ENCODE measurements at regions not wholly inside any gene's neighbourhood (a gene's known extent, or its start where the extent isn't known, plus 50 kb on each side); places are given as distances from the start of the nearest gene placed in this dataset.
A peak's percentile ranks its signal among the peaks of the same experiment; 100 is the strongest.

- peak in 25 of 56 donors; percentile 0 to 54 (median 9) for DNase-seq
Measured at GRCh38 chr16:6682142-6682811, 650.4 kb upstream of the RBFOX1 start.

GRCh38 chr16:6678586-6678985, 654.1 kb upstream of the RBFOX1 start:
- no peak for DNase-seq

DNA sequence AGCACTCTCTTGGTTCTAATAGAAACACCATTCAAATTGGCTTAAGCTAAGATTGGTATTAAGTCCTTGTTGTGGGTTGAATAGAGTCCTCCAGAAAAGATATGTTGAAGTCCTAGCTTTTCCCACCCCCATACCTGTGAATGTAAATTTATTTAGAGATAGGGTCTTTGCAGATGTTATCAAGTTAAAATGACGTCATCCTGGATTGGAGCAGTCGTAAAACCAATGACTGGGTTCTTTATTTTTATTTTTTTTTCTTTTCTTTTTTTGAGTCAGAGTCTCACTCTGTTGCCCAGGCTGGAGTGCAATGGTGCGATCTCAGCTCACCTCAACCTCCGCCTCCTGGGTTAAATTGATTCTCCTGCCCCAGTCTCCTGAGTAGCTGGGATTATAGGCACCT, 658.6 kb upstream of the RBFOX1 start:
- DNase-seq: no peak

DNA sequence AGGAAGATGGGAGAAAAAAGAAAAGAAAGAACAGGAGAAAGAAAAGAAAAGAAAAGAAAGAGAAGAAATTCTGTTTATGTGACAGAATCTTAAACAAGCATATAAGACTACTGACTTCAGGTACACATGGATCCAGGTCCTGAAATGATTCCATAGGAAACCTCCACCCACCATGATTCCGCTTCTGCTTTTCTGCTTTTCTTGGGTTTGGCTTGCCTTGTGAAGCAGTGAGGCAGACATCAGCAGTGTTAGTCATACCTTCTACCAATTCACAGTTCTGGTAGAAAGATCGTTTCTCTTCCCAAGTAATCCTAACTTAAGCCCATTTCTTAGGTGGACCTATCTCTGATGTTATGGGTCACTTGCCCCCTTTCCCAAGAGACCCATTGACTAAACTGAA, 660.1 kb upstream of the RBFOX1 start:
- peak in 1 of 56 donors; percentile 11 for DNase-seq

- DNase-seq: no peak
Measured at GRCh38 chr16:6667393-6667792, 665.3 kb upstream of the RBFOX1 start.

GRCh38 chr16:6665126-6665525, 667.5 kb upstream of the RBFOX1 start:
- DNase-seq: no peak

DNA sequence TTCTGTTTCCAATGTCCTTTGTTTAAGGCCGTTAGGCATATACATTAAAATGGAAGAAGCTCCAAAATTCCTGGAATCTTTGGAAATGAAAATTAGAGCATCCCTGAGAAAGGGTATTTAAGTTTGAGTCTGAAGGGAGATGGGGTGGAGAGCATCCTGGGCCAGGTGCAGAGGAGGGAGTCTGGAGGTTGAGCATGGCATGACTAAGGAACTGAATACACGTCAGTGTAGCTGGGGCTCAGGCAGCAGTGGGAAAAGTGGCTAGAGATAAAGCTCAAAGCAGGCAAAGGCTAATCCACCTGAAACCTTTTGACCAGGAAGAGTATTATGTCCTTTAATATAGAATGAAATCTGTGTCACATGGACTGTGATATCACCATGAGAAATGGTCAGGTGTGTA, 669.0 kb upstream of the RBFOX1 start:
- no peak for DNase-seq

GRCh38 chr16:6656760-6657159, 675.9 kb upstream of the RBFOX1 start:
- DNase-seq: no peak

DNA sequence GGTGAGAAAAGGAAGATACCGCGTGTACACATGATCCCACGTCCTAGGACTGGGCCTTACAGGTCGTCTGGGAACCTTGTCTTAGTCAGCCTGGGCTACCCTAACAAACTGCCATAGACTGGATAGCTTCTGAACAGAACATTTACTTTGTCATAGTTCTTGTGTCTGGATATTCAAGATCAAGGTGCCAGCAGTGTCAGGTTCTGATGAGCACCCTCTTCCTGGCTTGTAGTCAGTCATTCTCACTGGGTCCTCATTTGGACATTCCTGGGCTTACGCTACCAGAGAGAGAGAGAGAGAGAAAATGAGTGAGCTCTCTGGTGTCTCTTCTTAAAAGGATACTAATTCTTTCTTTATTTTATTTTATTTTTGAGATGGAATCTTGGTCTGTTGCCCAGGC, 685.8 kb upstream of the RBFOX1 start:
- no peak for DNase-seq

DNA sequence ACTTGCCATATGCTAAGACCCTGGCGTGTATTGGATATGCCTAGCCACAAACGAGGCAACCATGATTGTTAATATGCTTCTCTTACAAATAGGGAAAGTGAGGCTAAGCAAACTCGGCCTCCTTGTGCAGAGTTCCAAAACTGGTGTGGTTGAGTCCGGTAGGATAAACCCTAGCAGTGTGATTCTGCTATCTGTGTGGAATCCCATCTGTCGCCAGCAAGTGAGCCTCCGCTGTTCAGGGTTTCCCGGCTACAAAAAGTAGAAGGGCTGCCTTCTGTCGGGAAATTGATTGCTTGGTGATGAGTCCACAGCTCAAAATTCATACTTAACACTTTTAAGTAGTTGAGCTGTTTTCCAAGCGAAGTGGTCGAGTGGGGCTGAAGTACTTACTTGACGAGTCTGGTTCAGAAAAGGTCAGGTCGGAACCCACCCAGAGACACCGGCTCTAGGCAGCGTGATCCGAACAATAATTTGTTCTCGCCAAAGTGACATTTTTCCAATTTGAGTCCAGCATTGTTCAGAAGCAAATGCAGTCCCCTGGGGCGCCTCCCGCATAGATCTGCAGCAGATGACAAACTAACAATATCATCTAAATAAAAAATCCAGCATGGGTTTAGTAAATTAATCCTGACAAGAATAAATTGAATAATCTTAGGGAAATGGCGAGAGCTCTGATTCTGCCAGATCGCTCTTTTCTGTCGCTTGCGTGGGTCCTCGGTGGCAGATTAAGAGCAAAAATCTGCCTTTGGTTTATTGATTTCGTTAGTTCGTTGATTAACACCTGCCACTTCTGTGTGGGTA, 686.7 kb upstream of the RBFOX1 start:
- no peak for DNase-seq

GRCh38 chr16:6644916-6645315, 687.7 kb upstream of the RBFOX1 start:
- DNase-seq: no peak

DNA sequence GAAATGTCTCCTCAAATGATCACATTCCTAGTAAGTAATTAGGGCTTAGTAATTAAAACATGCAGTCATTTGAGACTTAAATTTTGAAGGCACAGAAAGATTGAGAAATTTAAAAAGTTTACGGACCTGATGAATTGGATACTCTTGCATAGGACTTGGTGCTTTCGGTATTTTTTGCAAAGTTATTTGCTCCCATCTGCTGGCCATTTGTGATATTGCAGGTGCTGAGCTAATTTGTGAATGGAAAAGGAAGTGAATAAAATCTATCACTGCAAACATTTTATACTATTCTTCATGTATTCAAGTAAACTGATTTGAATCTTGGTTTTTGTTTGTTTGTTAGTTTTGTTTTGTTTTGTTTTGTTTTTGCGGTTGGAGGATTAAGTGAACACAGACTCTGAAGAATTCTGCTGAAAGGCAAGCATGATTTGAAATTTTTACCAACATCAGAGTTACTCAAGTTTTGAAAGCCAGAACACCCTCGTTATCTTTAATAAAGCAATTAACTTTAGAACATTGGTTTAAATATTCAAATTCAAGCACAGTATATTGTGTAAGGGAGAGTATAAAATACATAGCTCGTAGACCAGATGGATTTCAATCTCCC, 689.5 kb upstream of the RBFOX1 start:
- DNase-seq: peak in 39 of 56 donors; percentile 0 to 73 (median 9)

DNA sequence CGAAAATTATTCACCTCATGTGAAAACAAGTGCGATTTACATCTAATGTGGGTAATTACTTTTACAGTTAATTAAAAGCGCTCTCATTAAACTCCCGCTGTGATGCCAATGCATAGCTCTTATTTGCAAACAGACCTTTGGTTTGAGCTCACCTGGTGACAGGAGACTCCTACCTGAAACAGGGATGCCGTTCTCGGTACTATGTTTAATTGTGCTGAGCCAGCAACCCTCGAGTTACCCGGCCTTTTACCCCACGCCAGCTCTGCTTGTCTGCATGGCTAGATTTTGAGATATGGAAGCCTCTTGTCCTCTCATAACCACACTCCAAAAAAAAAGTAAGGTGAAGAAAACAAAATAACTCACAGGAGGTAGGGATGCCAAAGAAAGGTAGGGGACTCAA, 690.4 kb upstream of the RBFOX1 start:
- no peak for DNase-seq

DNA sequence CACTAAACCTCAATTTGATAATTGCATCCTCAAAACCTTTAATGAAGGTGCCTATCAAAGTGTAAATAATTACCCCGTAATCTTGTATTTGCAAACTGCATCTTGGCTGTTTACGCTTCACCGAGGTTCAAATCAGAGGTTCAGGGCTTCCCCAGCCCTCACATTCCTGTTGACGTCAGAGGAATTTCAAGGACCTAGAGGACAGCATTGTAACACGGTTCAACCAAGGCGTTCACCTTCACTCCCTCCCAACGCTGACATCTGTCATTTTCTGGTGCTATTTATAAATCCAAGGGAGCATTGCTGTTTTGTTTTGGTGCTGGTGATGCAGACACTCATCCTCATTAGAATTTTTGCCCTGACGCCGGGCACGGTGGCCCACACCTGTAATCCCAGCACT, 691.6 kb upstream of the RBFOX1 start:
- DNase-seq: no peak

DNA sequence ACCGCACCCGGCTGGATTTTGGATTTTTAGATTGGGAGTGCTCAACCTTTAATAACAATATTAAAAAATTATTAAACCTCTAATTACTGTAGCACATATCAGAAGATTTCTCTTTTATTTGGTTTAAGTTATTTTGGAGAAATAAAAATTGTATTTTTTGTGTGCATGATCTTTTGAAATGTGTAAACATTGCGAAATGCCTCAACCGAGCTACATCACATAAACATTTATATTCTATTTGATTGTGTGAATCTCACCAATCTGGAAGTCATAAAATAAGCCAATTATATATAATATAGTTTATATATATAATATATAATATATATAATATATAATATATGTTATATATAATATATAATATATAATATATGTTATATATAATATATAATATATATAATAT, 696.2 kb upstream of the RBFOX1 start:
- no peak for DNase-seq

DNA sequence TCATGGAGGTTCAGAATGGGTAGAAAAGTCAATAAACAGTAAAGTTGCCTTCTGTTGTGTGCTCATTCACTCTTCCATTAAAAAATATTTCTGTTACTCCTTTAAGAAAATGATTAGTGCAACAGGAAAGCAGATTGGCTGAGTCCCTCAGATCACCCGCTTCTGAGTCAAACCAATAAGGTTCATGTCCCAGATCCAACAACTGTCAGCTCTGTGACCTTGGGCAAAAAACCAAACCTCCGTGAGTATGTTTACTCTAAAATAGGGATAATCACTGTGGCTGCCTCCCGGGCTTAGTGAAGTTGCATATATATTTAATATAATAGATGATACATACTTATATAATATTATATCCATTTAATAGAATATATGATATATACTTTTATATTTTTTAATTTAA, 698.5 kb upstream of the RBFOX1 start:
- no peak for DNase-seq

DNA sequence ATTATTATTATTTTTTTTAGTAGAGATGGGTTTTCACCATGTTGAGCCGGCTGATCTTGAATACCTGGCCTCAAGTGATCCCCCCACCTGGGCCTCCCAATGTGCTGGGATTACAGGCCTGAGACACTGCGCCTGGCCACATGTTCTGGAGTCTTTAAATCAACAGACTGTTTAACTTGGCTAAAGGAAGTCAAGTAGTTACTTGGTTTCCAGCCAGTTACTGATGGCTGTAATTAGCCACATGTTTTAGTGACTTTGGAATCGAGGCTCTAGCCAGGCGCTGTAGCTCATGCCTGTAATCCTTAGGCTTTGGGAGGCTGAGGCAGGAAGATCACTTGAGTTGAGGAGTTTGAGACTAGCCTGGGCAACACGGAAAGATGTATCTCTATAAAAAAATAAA, 699.2 kb upstream of the RBFOX1 start:
- DNase-seq: no peak

GRCh38 chr16:6629110-6629509, 703.5 kb upstream of the RBFOX1 start:
- DNase-seq: no peak

DNA sequence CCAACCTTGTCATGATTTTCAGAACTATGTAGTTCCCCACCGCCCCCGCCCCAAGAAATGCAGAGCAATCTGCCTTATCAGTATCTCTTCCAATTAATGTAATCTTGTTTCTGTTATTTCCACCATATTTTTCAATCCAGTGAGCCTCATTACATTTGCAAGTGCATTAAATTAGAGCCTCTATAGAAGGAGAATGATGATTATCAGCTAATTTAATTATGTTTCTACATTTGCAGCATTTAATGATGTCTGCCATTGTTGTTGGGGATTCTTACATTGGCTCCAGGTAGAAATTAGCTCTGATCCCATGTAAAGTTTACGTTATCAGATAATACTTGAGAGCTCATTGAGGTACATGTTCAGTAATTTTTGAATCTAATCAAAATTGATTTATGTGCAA, 707.0 kb upstream of the RBFOX1 start:
- DNase-seq: no peak

GRCh38 chr16:6618874-6619273, 713.8 kb upstream of the RBFOX1 start:
- DNase-seq: no peak

- no peak for DNase-seq
Measured at GRCh38 chr16:6616746-6617145, 715.9 kb upstream of the RBFOX1 start.

DNA sequence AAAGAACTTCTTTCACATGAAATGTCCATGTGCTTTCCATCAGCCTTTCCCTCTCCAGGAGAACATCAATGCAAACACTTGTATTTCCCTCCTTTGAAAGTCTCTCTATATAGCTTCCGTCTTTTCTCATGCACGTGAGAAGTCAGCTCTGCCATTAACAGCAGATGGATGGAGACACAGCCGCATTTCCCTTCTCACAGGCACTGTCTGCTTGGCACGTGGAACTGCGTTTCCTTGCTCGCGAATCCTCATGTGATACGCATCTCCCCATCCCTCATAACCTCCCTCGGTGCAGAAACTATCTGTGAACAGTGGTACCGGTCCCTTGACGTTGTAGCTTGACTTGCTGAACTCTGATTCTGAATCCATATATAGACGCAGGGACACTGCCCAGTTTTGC, 717.0 kb upstream of the RBFOX1 start:
- DNase-seq: no peak

DNA sequence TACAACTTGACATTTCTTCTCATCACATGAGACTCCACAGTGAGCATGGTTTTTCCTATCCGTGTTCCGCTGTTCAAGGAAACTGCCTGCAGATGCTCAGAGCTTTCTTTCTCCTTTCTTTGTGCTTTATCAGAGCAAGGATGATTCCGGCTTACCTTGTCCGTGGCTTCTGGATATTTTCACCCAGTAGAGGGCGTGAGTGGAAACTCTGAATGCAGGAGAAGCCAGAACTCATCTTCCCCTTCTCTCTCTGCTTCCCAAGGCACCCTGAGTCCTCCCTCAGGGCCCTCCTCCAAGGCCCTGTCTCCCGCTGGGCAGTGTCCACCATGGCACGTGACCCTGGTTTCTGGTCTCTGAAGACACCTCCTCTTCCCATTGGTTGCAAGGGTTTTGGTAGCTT, 721.1 kb upstream of the RBFOX1 start:
- DNase-seq: no peak

Measured in nucleus accumbens (tissue), 56 donors.